GM19025 (cell line): ENCODE measurements at regions not wholly inside any gene's neighbourhood (a gene's known extent, or its start where the extent isn't known, plus 50 kb on each side); places are given as distances from the start of the nearest gene placed in this dataset.
"Not testable (repeated sequence)": the region's sequence is repeated elsewhere in the genome, so short reads cannot be mapped to it uniquely, and the experiment has no call there.

Source experiments
- ATAC-seq: cut with Tn5 transposase; IDR thresholded peaks from one replicate; pipeline ENCODE4 v1.9.1; 2021; ENCODE audit warnings: mild to moderate bottlenecking, low read depth, moderate library complexity; ENCODE audit not compliant: unreplicated experiment

- ATAC-seq, result no peak
These were observed 145.9 kb upstream of the NEBL start for GRCh38 chr10:21043044-21043443.

GRCh38 chr10:21042536-21042935 is 145.4 kb upstream of the NEBL start:
- ATAC-seq, result no peak

GRCh38 chr10:21041763-21042458 is 144.8 kb upstream of the NEBL start:
- ATAC-seq, result no peak

- ATAC-seq, result no peak
These were observed 142.6 kb upstream of the NEBL start for GRCh38 chr10:21039721-21040120.

GRCh38 chr10:21036757-21037156 is 139.6 kb upstream of the NEBL start:
- no peak for ATAC-seq

- not testable (repeated sequence) for ATAC-seq
These were observed 137.7 kb upstream of the NEBL start for GRCh38 chr10:21034770-21035169.

- ATAC-seq, result no peak
These were observed 137.1 kb upstream of the NEBL start for GRCh38 chr10:21034241-21034640.

GRCh38 chr10:21032587-21033319 is 135.6 kb upstream of the NEBL start:
- ATAC-seq, result no peak

GRCh38 chr10:21031232-21031795 is 134.2 kb upstream of the NEBL start:
- ATAC-seq, result no peak

GRCh38 chr10:21030091-21030490 is 133.0 kb upstream of the NEBL start:
- no peak for ATAC-seq

- no peak for ATAC-seq
These were observed 125.7 kb upstream of the NEBL start for GRCh38 chr10:21022821-21023220.

- ATAC-seq, result no peak
These were observed 124.9 kb upstream of the NEBL start for GRCh38 chr10:21021843-21022594.

- no peak for ATAC-seq
These were observed 124.1 kb upstream of the NEBL start for GRCh38 chr10:21021231-21021630.

- no peak for ATAC-seq
These were observed 123.4 kb upstream of the NEBL start for GRCh38 chr10:21020545-21020944.

- ATAC-seq, result no peak
These were observed 122.3 kb upstream of the NEBL start for GRCh38 chr10:21019436-21019835.

GRCh38 chr10:21015851-21016250 is 118.7 kb upstream of the NEBL start:
- ATAC-seq, result no peak

- no peak for ATAC-seq
These were observed 117.0 kb upstream of the NEBL start for GRCh38 chr10:21014141-21014540.

GRCh38 chr10:21011433-21012018 is 114.4 kb upstream of the NEBL start:
- no peak for ATAC-seq

- no peak for ATAC-seq
These were observed 113.5 kb upstream of the NEBL start for GRCh38 chr10:21010615-21011014.

GRCh38 chr10:21003240-21003822 is 106.2 kb upstream of the NEBL start:
- ATAC-seq, result no peak
